Neural crest cell (in vitro differentiated cells): ENCODE measurements at regions not wholly inside any gene's neighbourhood (a gene's known extent, or its start where the extent isn't known, plus 50 kb on each side); places are given as distances from the start of the nearest gene placed in this dataset.
A peak's percentile ranks its signal among the peaks of the same experiment; 100 is the strongest.

Experiments
- DNase-seq: peaks from one replicate; pipeline ENCODE4 v3.0.0; 2021; ENCODE audit warnings: low read depth, mixed read lengths, low spot score
- H3K27ac Mint-ChIP-seq: one replicate; pipeline ENCODE4 v1.8.0; 2021; ENCODE audit warnings: mild to moderate bottlenecking, mixed read lengths; ENCODE audit not compliant: unreplicated experiment
- H3K27me3 Mint-ChIP-seq: 2 replicates; pipeline ENCODE4 v1.8.0; 2021; ENCODE audit warnings: low read depth, mild to moderate bottlenecking, mixed read lengths
- H3K36me3 Mint-ChIP-seq: 2 replicates; pipeline ENCODE4 v1.8.0; 2021; ENCODE audit warnings: low read depth, mild to moderate bottlenecking, mixed read lengths
- H3K4me1 Mint-ChIP-seq: 2 replicates; pipeline ENCODE4 v1.8.0; 2021; ENCODE audit warnings: mixed read lengths
- H3K4me3 Mint-ChIP-seq: one replicate; pipeline ENCODE4 v1.8.0; 2021; ENCODE audit warnings: mild to moderate bottlenecking, mixed read lengths
- H3K9me3 Mint-ChIP-seq: 2 replicates; pipeline ENCODE4 v1.8.0; 2021; ENCODE audit warnings: mixed read lengths
- CTCF ChIP-seq: fragments of 200-600 bp; sonication (generic); conservative IDR thresholded peaks from 2 replicates; pipeline ENCODE4 v1.5.0; 2021; ENCODE audit warnings: antibody characterized with exemption, mild to moderate bottlenecking

DNA sequence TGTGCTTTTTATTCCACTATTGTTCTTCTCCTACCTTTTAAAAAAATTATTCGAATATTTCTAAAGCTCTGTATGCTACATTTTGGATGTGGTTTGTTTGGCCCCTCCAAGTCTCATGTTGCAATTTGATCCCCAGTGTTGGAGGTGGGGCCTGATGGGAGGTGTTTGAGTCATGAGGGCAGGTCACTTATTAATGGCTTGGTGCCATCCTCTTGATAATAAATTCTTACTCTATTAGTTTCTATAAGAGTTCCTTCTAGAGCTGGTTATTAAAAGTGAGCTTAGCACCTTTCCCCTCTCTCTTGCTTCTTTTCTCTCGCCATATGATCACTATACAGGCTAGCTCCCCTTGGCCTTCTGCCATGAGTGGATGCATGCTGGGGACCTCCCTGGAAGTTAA lies 445.6 kb upstream of the PDE3A start:
- no peaks in the 10 kb centered on the region for H3K27me3 Mint-ChIP-seq
- peaks cover 10% of the 10 kb centered on the region for H3K9me3 Mint-ChIP-seq
- H3K27ac Mint-ChIP-seq: peak overlapping the region; percentile 66
- H3K36me3 Mint-ChIP-seq: peaks cover 4% of the 10 kb centered on the region
- no peak for TF ChIP-seq CTCF
- DNase-seq: no peak
- H3K4me1 Mint-ChIP-seq: peaks cover 9% of the 10 kb centered on the region
- no peak overlapping the region for H3K4me3 Mint-ChIP-seq

GRCh38 chr12:19924360-19924759 lies 444.0 kb upstream of the PDE3A start:
- H3K9me3 Mint-ChIP-seq: peaks cover 12% of the 10 kb centered on the region
- no peaks in the 10 kb centered on the region for H3K27me3 Mint-ChIP-seq
- H3K4me1 Mint-ChIP-seq: no peaks in the 10 kb centered on the region
- H3K27ac Mint-ChIP-seq: no peak overlapping the region
- no peak for DNase-seq
- H3K36me3 Mint-ChIP-seq: peaks cover 4% of the 10 kb centered on the region
- no peak overlapping the region for H3K4me3 Mint-ChIP-seq
- TF ChIP-seq CTCF: no peak

DNA sequence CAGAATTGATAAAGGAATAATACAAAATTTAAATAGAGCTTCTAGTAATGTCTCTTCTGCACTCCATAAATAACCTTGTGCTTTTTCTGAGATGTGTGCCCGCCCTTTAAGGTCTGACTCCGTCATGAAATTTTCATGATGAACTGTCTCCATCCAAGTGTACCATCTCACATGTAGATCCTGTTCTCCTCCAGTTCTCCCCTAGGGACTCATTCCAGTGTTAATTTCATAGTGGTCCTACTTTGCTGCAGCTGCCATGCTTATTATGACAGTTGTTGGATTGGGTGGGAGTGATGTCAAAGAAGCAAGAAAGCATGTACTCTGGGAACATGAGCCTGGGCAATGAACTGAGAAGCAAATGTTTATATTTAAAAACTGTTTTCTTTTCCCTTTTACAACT lies 442.5 kb upstream of the PDE3A start:
- peaks cover 12% of the 10 kb centered on the region for H3K9me3 Mint-ChIP-seq
- H3K4me3 Mint-ChIP-seq: no peak overlapping the region
- no peaks in the 10 kb centered on the region for H3K4me1 Mint-ChIP-seq
- TF ChIP-seq CTCF: no peak
- no peak for DNase-seq
- no peak overlapping the region for H3K27ac Mint-ChIP-seq
- H3K27me3 Mint-ChIP-seq: no peaks in the 10 kb centered on the region
- H3K36me3 Mint-ChIP-seq: peaks cover 4% of the 10 kb centered on the region

- no peak for DNase-seq
- Mint-ChIP-seq H3K9me3 (peaks cover 12% of the 10 kb centered on the region), H3K27ac (no peak overlapping the region), H3K27me3 (no peaks in the 10 kb centered on the region), H3K4me3 (no peak overlapping the region), H3K36me3 (peaks cover 4% of the 10 kb centered on the region), H3K4me1 (no peaks in the 10 kb centered on the region)
- no peak for TF ChIP-seq CTCF
Measured at GRCh38 chr12:19926266-19926665, 442.1 kb upstream of the PDE3A start.

DNA sequence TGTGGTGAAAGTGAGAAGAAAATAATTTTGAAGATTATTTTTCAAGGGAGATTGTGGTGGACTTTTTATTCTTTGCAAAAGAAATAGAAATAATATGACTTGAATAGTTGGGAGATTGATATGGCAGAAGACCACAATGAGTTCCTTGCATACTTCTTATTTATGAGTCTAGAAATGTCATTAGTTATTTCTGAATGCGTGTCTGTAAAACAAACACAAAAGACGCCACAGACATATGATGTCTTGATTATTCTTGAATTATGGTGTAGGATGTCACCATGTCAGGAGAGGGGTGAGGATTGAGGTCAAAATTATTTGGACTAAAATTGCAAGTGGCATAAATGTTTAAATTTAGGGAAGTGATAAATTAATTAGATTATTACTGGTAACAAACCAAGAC lies 440.7 kb upstream of the PDE3A start:
- Mint-ChIP-seq H3K27me3 (no peaks in the 10 kb centered on the region), H3K36me3 (peaks cover 2% of the 10 kb centered on the region), H3K4me1 (no peaks in the 10 kb centered on the region), H3K27ac (no peak overlapping the region), H3K4me3 (no peak overlapping the region), H3K9me3 (peaks cover 10% of the 10 kb centered on the region)
- no peak for TF ChIP-seq CTCF
- DNase-seq: no peak

DNA sequence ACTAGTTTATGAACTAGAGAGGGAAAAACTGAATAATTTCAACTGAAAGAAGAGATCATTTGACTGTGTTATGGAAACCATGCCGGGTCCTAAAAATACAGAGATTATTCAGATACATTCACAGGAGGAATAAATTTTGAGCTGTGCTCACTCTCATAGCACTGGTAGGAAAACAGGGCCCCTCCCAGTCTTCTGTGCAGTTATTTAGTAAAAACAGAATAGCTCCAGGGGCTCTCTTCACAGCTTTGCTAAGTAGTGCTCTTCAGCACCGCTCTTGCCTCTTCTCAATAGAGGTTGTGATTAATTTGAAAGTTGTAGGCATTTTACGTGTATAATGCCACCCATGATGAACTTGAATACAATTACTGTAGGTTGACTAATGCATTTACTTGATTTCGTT lies 435.9 kb upstream of the PDE3A start:
- no peak for TF ChIP-seq CTCF
- no peak overlapping the region for H3K27ac Mint-ChIP-seq
- H3K4me1 Mint-ChIP-seq: no peaks in the 10 kb centered on the region
- no peak for DNase-seq
- H3K9me3 Mint-ChIP-seq: peaks cover 5% of the 10 kb centered on the region
- H3K27me3 Mint-ChIP-seq: no peaks in the 10 kb centered on the region
- H3K36me3 Mint-ChIP-seq: no peaks in the 10 kb centered on the region
- no peak overlapping the region for H3K4me3 Mint-ChIP-seq
